Epithelial cell of esophagus (primary cell): ENCODE measurements at regions not wholly inside any gene's neighbourhood (a gene's known extent, or its start where the extent isn't known, plus 50 kb on each side); places are given as distances from the start of the nearest gene placed in this dataset.

ENCODE experiments used
- DNase-seq: peaks from one replicate; pipeline ENCODE4 v3.0.0; 2010; ENCODE audit warnings: low read depth
- H3K4me3 ChIP-seq: 2 replicates; pipeline ENCODE4 v1.5.1; 2011; ENCODE audit warnings: mild to moderate bottlenecking, low read length, control low read depth
- CTCF ChIP-seq: IDR thresholded peaks from 2 replicates; pipeline ENCODE4 v1.5.1; 2011; ENCODE audit warnings: low read depth, mild to moderate bottlenecking, low read length, control low read depth, inconsistent platforms; ENCODE audit not compliant: insufficient read depth; ENCODE audit errors: missing control alignments

GRCh38 chr2:145743011-145743410, 1223.1 kb upstream of the ZEB2 start:
- DNase-seq = no peak
- TF ChIP-seq CTCF = no peak
- H3K4me3 ChIP-seq = no peak overlapping the region

- no peak for DNase-seq
- no peak for TF ChIP-seq CTCF
- no peak overlapping the region for H3K4me3 ChIP-seq
Observed at GRCh38 chr2:145741636-145742035, 1221.7 kb upstream of the ZEB2 start.

- DNase-seq = no peak
- H3K4me3 ChIP-seq = no peak overlapping the region
- TF ChIP-seq CTCF = no peak
Observed at GRCh38 chr2:145741181-145741580, 1221.3 kb upstream of the ZEB2 start.

- no peak overlapping the region for H3K4me3 ChIP-seq
- no peak for TF ChIP-seq CTCF
- DNase-seq = peak; percentile 86
Observed at GRCh38 chr2:145740302-145740701, 1220.4 kb upstream of the ZEB2 start.

GRCh38 chr2:145739681-145740080, 1219.8 kb upstream of the ZEB2 start:
- TF ChIP-seq CTCF = no peak
- no peak overlapping the region for H3K4me3 ChIP-seq
- DNase-seq = no peak

- no peak for DNase-seq
- H3K4me3 ChIP-seq = no peak overlapping the region
- no peak for TF ChIP-seq CTCF
Observed at GRCh38 chr2:145736871-145737270, 1217.0 kb upstream of the ZEB2 start.

GRCh38 chr2:145731467-145731866, 1211.5 kb upstream of the ZEB2 start:
- H3K4me3 ChIP-seq = no peak overlapping the region
- DNase-seq = no peak
- no peak for TF ChIP-seq CTCF
